ENCODE measurements at regions not wholly inside any gene's neighbourhood (a gene's known extent, or its start where the extent isn't known, plus 50 kb on each side); places are given as distances from the start of the nearest gene placed in this dataset.

GRCh38 chr13:104740641-104741222 lies 1674.5 kb upstream of the SLC10A2 start:
- FAIRE-seq, result no peak
- H3K27ac ChIP-seq (ENCODE audit: low read depth in 1 of 3, low read length in 2 of 3), result no peak overlapping the region
- no peak for DNase-seq
- no peaks in the 10 kb centered on the region for H3K4me1 ChIP-seq (ENCODE audit: control insufficient read depth in 3 of 3, insufficient read depth in 2 of 3, low read depth in 1 of 3, low read length in 2 of 3)
- WGBS, 3 donors, result 74 to 75% (median 74%) methylated on average over 7 of the region's 7 CpGs
- H3K4me3 ChIP-seq (ENCODE audit: low read depth in 1 of 3, low read length in 3 of 3), result no peak overlapping the region
- no peaks in the 10 kb centered on the region for H3K9me3 ChIP-seq (ENCODE audit: control insufficient read depth in 2 of 2, insufficient read depth in 1 of 2, low read depth in 1 of 2, low read length in 1 of 2)
- H3K27me3 ChIP-seq (ENCODE audit: control insufficient read depth in 3 of 3, insufficient read depth in 3 of 3, low read length in 3 of 3), result no peaks in the 10 kb centered on the region
- no peaks in the 10 kb centered on the region for H3K36me3 ChIP-seq (ENCODE audit: control insufficient read depth in 3 of 3, insufficient read depth in 2 of 3, low read depth in 1 of 3, low read length in 3 of 3)

- Histone ChIP-seq H3K27me3 (ENCODE audit: control insufficient read depth in 3 of 3, insufficient read depth in 3 of 3, low read length in 3 of 3) (no peaks in the 10 kb centered on the region), H3K4me1 (ENCODE audit: control insufficient read depth in 3 of 3, insufficient read depth in 2 of 3, low read depth in 1 of 3, low read length in 2 of 3) (no peaks in the 10 kb centered on the region), H3K36me3 (ENCODE audit: control insufficient read depth in 3 of 3, insufficient read depth in 2 of 3, low read depth in 1 of 3, low read length in 3 of 3) (no peaks in the 10 kb centered on the region), H3K4me3 (ENCODE audit: low read depth in 1 of 3, low read length in 3 of 3) (no peak overlapping the region), H3K9me3 (ENCODE audit: control insufficient read depth in 2 of 2, insufficient read depth in 1 of 2, low read depth in 1 of 2, low read length in 1 of 2) (no peaks in the 10 kb centered on the region), H3K27ac (ENCODE audit: low read depth in 1 of 3, low read length in 2 of 3) (no peak overlapping the region)
- DNase-seq, result no peak
- WGBS, 3 donors, result 80 to 87% (median 82%) methylated on average over 6 of the region's 6 CpGs
- FAIRE-seq, result no peak
These were observed 1671.5 kb upstream of the SLC10A2 start for GRCh38 chr13:104737713-104738112.

- no peak overlapping the region for H3K4me3 ChIP-seq (ENCODE audit: low read depth in 1 of 3, low read length in 3 of 3)
- DNase-seq (no peak), FAIRE-seq (no peak)
- H3K36me3 ChIP-seq (ENCODE audit: control insufficient read depth in 3 of 3, insufficient read depth in 2 of 3, low read depth in 1 of 3, low read length in 3 of 3), result no peaks in the 10 kb centered on the region
- no peak overlapping the region for H3K27ac ChIP-seq (ENCODE audit: low read depth in 1 of 3, low read length in 2 of 3)
- H3K4me1 ChIP-seq (ENCODE audit: control insufficient read depth in 3 of 3, insufficient read depth in 2 of 3, low read depth in 1 of 3, low read length in 2 of 3), result no peaks in the 10 kb centered on the region
- 66 to 78% (median 72%) methylated on average over 1 of the region's 1 CpG for WGBS, 3 donors
- H3K27me3 ChIP-seq (ENCODE audit: control insufficient read depth in 3 of 3, insufficient read depth in 3 of 3, low read length in 3 of 3), result no peaks in the 10 kb centered on the region
- H3K9me3 ChIP-seq (ENCODE audit: control insufficient read depth in 2 of 2, insufficient read depth in 1 of 2, low read depth in 1 of 2, low read length in 1 of 2), result no peaks in the 10 kb centered on the region
These were observed 1667.2 kb upstream of the SLC10A2 start for GRCh38 chr13:104733427-104733826.

GRCh38 chr13:104715111-104715510 lies 1648.9 kb upstream of the SLC10A2 start:
- H3K4me3 ChIP-seq (ENCODE audit: low read depth in 1 of 3, low read length in 3 of 3), result no peak overlapping the region
- no peak overlapping the region for H3K27ac ChIP-seq (ENCODE audit: low read depth in 1 of 3, low read length in 2 of 3)
- DNase-seq (no peak), FAIRE-seq (no peak)
- no peaks in the 10 kb centered on the region for H3K36me3 ChIP-seq (ENCODE audit: control insufficient read depth in 3 of 3, insufficient read depth in 2 of 3, low read depth in 1 of 3, low read length in 3 of 3)
- no peaks in the 10 kb centered on the region for H3K9me3 ChIP-seq (ENCODE audit: control insufficient read depth in 2 of 2, insufficient read depth in 1 of 2, low read depth in 1 of 2, low read length in 1 of 2)
- H3K27me3 ChIP-seq (ENCODE audit: control insufficient read depth in 3 of 3, insufficient read depth in 3 of 3, low read length in 3 of 3), result no peaks in the 10 kb centered on the region
- no peaks in the 10 kb centered on the region for H3K4me1 ChIP-seq (ENCODE audit: control insufficient read depth in 3 of 3, insufficient read depth in 2 of 3, low read depth in 1 of 3, low read length in 2 of 3)

- Histone ChIP-seq H3K36me3 (ENCODE audit: control insufficient read depth in 3 of 3, insufficient read depth in 2 of 3, low read depth in 1 of 3, low read length in 3 of 3) (no peaks in the 10 kb centered on the region), H3K4me1 (ENCODE audit: control insufficient read depth in 3 of 3, insufficient read depth in 2 of 3, low read depth in 1 of 3, low read length in 2 of 3) (no peaks in the 10 kb centered on the region), H3K4me3 (ENCODE audit: low read depth in 1 of 3, low read length in 3 of 3) (no peak overlapping the region), H3K9me3 (ENCODE audit: control insufficient read depth in 2 of 2, insufficient read depth in 1 of 2, low read depth in 1 of 2, low read length in 1 of 2) (no peaks in the 10 kb centered on the region), H3K27ac (ENCODE audit: low read depth in 1 of 3, low read length in 2 of 3) (no peak overlapping the region), H3K27me3 (ENCODE audit: control insufficient read depth in 3 of 3, insufficient read depth in 3 of 3, low read length in 3 of 3) (no peaks in the 10 kb centered on the region)
- 82 to 91% (median 84%) methylated on average over 7 of the region's 7 CpGs for WGBS, 3 donors
- FAIRE-seq (no peak), DNase-seq (no peak)
These were observed 1639.0 kb upstream of the SLC10A2 start for GRCh38 chr13:104705031-104705750.

GRCh38 chr13:104701591-104701990 lies 1635.4 kb upstream of the SLC10A2 start:
- no peaks in the 10 kb centered on the region for H3K27me3 ChIP-seq (ENCODE audit: control insufficient read depth in 3 of 3, insufficient read depth in 3 of 3, low read length in 3 of 3)
- H3K36me3 ChIP-seq (ENCODE audit: control insufficient read depth in 3 of 3, insufficient read depth in 2 of 3, low read depth in 1 of 3, low read length in 3 of 3), result no peaks in the 10 kb centered on the region
- DNase-seq (no peak), FAIRE-seq (no peak)
- H3K4me3 ChIP-seq (ENCODE audit: low read depth in 1 of 3, low read length in 3 of 3), result no peak overlapping the region
- 54 to 55% (median 54%) methylated on average over 3 of the region's 3 CpGs for WGBS, 3 donors
- no peaks in the 10 kb centered on the region for H3K4me1 ChIP-seq (ENCODE audit: control insufficient read depth in 3 of 3, insufficient read depth in 2 of 3, low read depth in 1 of 3, low read length in 2 of 3)
- no peaks in the 10 kb centered on the region for H3K9me3 ChIP-seq (ENCODE audit: control insufficient read depth in 2 of 2, insufficient read depth in 1 of 2, low read depth in 1 of 2, low read length in 1 of 2)
- H3K27ac ChIP-seq (ENCODE audit: low read depth in 1 of 3, low read length in 2 of 3), result no peak overlapping the region

- H3K4me3 ChIP-seq (ENCODE audit: low read depth in 1 of 3, low read length in 3 of 3), result no peak overlapping the region
- no peaks in the 10 kb centered on the region for H3K9me3 ChIP-seq (ENCODE audit: control insufficient read depth in 2 of 2, insufficient read depth in 1 of 2, low read depth in 1 of 2, low read length in 1 of 2)
- H3K27me3 ChIP-seq (ENCODE audit: control insufficient read depth in 3 of 3, insufficient read depth in 3 of 3, low read length in 3 of 3), result no peaks in the 10 kb centered on the region
- DNase-seq, result no peak
- H3K27ac ChIP-seq (ENCODE audit: low read depth in 1 of 3, low read length in 2 of 3), result no peak overlapping the region
- no peak for FAIRE-seq
- no peaks in the 10 kb centered on the region for H3K4me1 ChIP-seq (ENCODE audit: control insufficient read depth in 3 of 3, insufficient read depth in 2 of 3, low read depth in 1 of 3, low read length in 2 of 3)
- no peaks in the 10 kb centered on the region for H3K36me3 ChIP-seq (ENCODE audit: control insufficient read depth in 3 of 3, insufficient read depth in 2 of 3, low read depth in 1 of 3, low read length in 3 of 3)
These were observed 1628.2 kb upstream of the SLC10A2 start for GRCh38 chr13:104694397-104694796.

- Histone ChIP-seq H3K9me3 (ENCODE audit: control insufficient read depth in 2 of 2, insufficient read depth in 1 of 2, low read depth in 1 of 2, low read length in 1 of 2) (no peaks in the 10 kb centered on the region), H3K4me3 (ENCODE audit: low read depth in 1 of 3, low read length in 3 of 3) (no peak overlapping the region), H3K36me3 (ENCODE audit: control insufficient read depth in 3 of 3, insufficient read depth in 2 of 3, low read depth in 1 of 3, low read length in 3 of 3) (no peaks in the 10 kb centered on the region), H3K27me3 (ENCODE audit: control insufficient read depth in 3 of 3, insufficient read depth in 3 of 3, low read length in 3 of 3) (no peaks in the 10 kb centered on the region), H3K27ac (ENCODE audit: low read depth in 1 of 3, low read length in 2 of 3) (no peak overlapping the region), H3K4me1 (ENCODE audit: control insufficient read depth in 3 of 3, insufficient read depth in 2 of 3, low read depth in 1 of 3, low read length in 2 of 3) (no peaks in the 10 kb centered on the region)
- FAIRE-seq (no peak), DNase-seq (no peak)
- 56 to 75% (median 57%) methylated on average over 4 of the region's 4 CpGs for WGBS, 3 donors
These were observed 1626.9 kb upstream of the SLC10A2 start for GRCh38 chr13:104693126-104693525.
